DOHH2 (cell line): ENCODE measurements at regions not wholly inside any gene's neighbourhood (a gene's known extent, or its start where the extent isn't known, plus 50 kb on each side); places are given as distances from the start of the nearest gene placed in this dataset.

ENCODE experiments used
- H3F3A ChIP-seq: fragments of 200-600 bp; sonication (generic), shearing (Covaris generic); 2 replicates; pipeline ENCODE4 v1.6.0; 2016; ENCODE audit warnings: antibody characterized with exemption, mild to moderate bottlenecking; ENCODE audit not compliant: control insufficient read depth, insufficient read depth
- H3K27ac ChIP-seq: fragments of 200-600 bp; sonication (generic); 2 replicates; pipeline ENCODE4 v1.5.1; 2014; ENCODE audit warnings: low read depth, mild to moderate bottlenecking, low read length, moderate library complexity
- H3K27me3 ChIP-seq: fragments of 200-600 bp; sonication (generic); 2 replicates; pipeline ENCODE4 v1.6.1; 2014; ENCODE audit warnings: mild to moderate bottlenecking, low read length, mixed read lengths; ENCODE audit not compliant: control insufficient read depth
- H3K36me3 ChIP-seq: fragments of 200-600 bp; sonication (generic); 2 replicates; pipeline ENCODE4 v1.6.1; 2014; ENCODE audit warnings: mild to moderate bottlenecking, low read length, moderate library complexity, mixed read lengths; ENCODE audit not compliant: control insufficient read depth
- H3K4me1 ChIP-seq: fragments of 200-600 bp; sonication (generic); 2 replicates; pipeline ENCODE4 v1.6.1; 2014; ENCODE audit warnings: mild to moderate bottlenecking, low read length, mixed read lengths; ENCODE audit not compliant: control insufficient read depth
- H3K4me2 ChIP-seq: fragments of 200-600 bp; sonication (generic); 2 replicates; pipeline ENCODE4 v1.6.0; 2014; ENCODE audit warnings: mild to moderate bottlenecking, low read length, moderate library complexity
- H3K4me3 ChIP-seq: fragments of 200-600 bp; sonication (generic); 2 replicates; pipeline ENCODE4 v1.5.1; 2014; ENCODE audit warnings: mild to moderate bottlenecking, low read length, mixed read lengths
- H3K79me2 ChIP-seq: fragments of 200-600 bp; sonication (generic); 2 replicates; pipeline ENCODE4 v1.6.1; 2014; ENCODE audit warnings: mild to moderate bottlenecking, low read length, mixed read lengths; ENCODE audit not compliant: control insufficient read depth
- H3K9me2 ChIP-seq: fragments of 200-600 bp; sonication (generic); replicated peaks from 2 replicates; pipeline ENCODE4 v1.6.1; 2014; ENCODE audit warnings: mild to moderate bottlenecking, low read length, mixed read lengths; ENCODE audit not compliant: control insufficient read depth
- H3K9me3 ChIP-seq: fragments of 200-600 bp; sonication (generic); 2 replicates; pipeline ENCODE4 v1.6.1; 2014; ENCODE audit warnings: antibody characterized with exemption, low read length, mixed read lengths; ENCODE audit not compliant: control insufficient read depth, insufficient read depth
- H4K20me1 ChIP-seq: fragments of 200-600 bp; sonication (generic); 2 replicates; pipeline ENCODE4 v1.6.0; 2014; ENCODE audit warnings: low read depth, mild to moderate bottlenecking, antibody characterized with exemption, low read length, moderate library complexity; ENCODE audit not compliant: control insufficient read depth, insufficient read depth
- EZH2phosphoT487 ChIP-seq: fragments of 200-600 bp; sonication (generic); IDR thresholded peaks from 2 replicates; pipeline ENCODE4 v1.6.1; 2017; ENCODE audit warnings: borderline replicate concordance, mild to moderate bottlenecking, antibody characterized with exemption, low read length, moderate library complexity, mixed read lengths
- TF ChIP-seq, protein P1 (sequence below): fragments of 200-600 bp; sonication (generic); IDR thresholded peaks from one replicate; pipeline ENCODE4 v1.5.1; 2014; ENCODE audit warnings: antibody characterized with exemption, mild to moderate bottlenecking, low read depth, low read length; ENCODE audit not compliant: poor library complexity, severe bottlenecking

DNA sequence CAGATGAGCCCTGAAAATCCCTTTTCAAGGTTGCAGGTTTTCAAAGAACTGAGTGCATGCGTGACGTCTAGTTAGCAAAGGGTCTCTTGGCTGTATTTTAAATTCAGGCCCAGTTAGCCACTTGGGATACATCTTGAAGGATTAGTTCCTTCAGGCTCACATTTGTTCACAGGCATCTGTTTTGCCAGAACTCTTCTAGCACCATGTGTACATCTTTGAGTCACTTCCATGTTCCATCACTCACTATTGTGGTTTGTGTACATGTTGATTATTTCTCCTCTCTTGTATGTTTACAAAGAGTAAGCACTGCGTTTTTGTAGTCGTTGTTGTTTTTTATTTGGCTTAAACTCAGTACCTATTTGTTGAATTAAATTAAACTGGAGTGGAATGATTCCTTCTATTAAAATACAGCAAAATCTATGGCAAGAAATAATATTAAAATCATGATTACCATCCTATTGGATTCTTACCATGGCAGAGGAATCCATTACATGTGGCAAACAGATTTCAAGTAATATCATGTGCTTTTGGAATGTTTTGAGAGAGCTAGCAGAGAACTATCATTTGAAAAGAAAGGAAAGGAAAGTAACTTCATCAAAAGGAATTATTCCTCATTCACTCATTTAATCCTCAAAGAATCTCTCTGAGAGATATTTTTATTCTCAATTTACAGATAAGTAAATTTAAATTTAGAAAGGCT, 438.9 kb upstream of the FAR2 start:
- TF ChIP-seq, protein P1, sequence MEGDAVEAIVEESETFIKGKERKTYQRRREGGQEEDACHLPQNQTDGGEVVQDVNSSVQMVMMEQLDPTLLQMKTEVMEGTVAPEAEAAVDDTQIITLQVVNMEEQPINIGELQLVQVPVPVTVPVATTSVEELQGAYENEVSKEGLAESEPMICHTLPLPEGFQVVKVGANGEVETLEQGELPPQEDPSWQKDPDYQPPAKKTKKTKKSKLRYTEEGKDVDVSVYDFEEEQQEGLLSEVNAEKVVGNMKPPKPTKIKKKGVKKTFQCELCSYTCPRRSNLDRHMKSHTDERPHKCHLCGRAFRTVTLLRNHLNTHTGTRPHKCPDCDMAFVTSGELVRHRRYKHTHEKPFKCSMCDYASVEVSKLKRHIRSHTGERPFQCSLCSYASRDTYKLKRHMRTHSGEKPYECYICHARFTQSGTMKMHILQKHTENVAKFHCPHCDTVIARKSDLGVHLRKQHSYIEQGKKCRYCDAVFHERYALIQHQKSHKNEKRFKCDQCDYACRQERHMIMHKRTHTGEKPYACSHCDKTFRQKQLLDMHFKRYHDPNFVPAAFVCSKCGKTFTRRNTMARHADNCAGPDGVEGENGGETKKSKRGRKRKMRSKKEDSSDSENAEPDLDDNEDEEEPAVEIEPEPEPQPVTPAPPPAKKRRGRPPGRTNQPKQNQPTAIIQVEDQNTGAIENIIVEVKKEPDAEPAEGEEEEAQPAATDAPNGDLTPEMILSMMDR = no peak
- TF ChIP-seq EZH2phosphoT487 = no peak
- no peak overlapping the region for H3K4me2 ChIP-seq

DNA sequence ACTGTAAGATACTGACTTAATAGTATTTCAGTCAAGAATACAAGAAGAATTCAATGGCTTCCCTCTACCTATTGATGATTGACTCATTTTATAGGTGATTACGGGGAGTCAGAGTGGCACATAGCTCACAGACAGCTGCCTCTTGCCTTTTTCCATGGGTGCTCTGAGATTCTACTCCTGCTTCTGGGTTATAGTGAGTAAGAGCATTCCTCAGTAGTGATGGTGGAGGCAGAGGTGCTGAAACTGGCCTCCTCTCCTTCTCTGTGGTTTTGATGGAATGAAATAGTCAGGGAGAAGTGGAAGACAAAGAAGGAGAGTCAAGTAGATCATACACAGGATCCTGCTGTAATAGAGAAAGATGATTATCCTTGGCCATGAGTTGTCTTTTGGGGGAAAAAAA, 438.2 kb upstream of the FAR2 start:
- H3K4me2 ChIP-seq = no peak overlapping the region
- H3K79me2 ChIP-seq = no peaks in the 10 kb centered on the region
- H3K36me3 ChIP-seq = no peaks in the 10 kb centered on the region
- no peak overlapping the region for H3K4me3 ChIP-seq
- no peaks in the 10 kb centered on the region for H3K4me1 ChIP-seq
- no peaks in the 10 kb centered on the region for H4K20me1 ChIP-seq
- H3K27me3 ChIP-seq = no peaks in the 10 kb centered on the region
- H3F3A ChIP-seq = no peaks in the 10 kb centered on the region
- no peak overlapping the region for H3K27ac ChIP-seq
- H3K9me2 ChIP-seq = no peaks in the 10 kb centered on the region
- H3K9me3 ChIP-seq = no peaks in the 10 kb centered on the region
- TF ChIP-seq, protein P1 = no peak
- TF ChIP-seq EZH2phosphoT487 = no peak

More for the DNA sequence above, 438.9 kb upstream of the FAR2 start:
- Histone ChIP-seq H3F3A (no peaks in the 10 kb centered on the region), H3K27me3 (no peaks in the 10 kb centered on the region), H3K9me2 (no peaks in the 10 kb centered on the region), H4K20me1 (no peaks in the 10 kb centered on the region), H3K27ac (no peak overlapping the region), H3K36me3 (no peaks in the 10 kb centered on the region), H3K9me3 (no peaks in the 10 kb centered on the region), H3K4me3 (no peak overlapping the region), H3K4me1 (no peaks in the 10 kb centered on the region), H3K79me2 (no peaks in the 10 kb centered on the region)

DNA sequence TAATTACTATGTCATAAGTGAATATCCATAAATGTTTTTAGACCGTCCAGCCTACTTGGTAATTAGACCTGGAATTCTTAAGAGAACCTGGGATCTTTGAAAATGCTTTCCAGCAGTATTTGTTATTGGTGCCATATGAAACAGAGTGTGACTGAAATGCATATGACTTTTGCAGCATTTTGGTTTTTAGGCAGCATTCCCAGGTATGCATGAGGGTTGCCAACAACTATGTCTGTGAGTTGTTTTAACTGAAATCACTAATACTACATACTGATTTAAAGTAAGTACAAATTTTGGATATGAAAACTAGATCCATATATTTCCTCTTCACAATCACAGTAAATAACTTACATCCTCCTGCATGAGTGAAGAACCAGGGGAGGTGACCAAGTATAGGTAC, 437.7 kb upstream of the FAR2 start:
- Histone ChIP-seq H3K36me3 (no peaks in the 10 kb centered on the region), H3K4me2 (no peak overlapping the region), H3F3A (no peaks in the 10 kb centered on the region), H3K27me3 (no peaks in the 10 kb centered on the region), H3K4me1 (no peaks in the 10 kb centered on the region), H3K27ac (no peak overlapping the region), H3K9me3 (no peaks in the 10 kb centered on the region), H3K9me2 (no peaks in the 10 kb centered on the region), H4K20me1 (no peaks in the 10 kb centered on the region), H3K4me3 (no peak overlapping the region), H3K79me2 (no peaks in the 10 kb centered on the region)
- TF ChIP-seq, protein P1 = no peak
- TF ChIP-seq EZH2phosphoT487 = no peak
